Caki2 (cell line): ENCODE measurements at regions not wholly inside any gene's neighbourhood (a gene's known extent, or its start where the extent isn't known, plus 50 kb on each side); places are given as distances from the start of the nearest gene placed in this dataset.

Source experiments
- DNase-seq: peaks from one replicate; pipeline ENCODE4 v3.0.0-alpha.2; 2015; ENCODE audit warnings: low read depth
- in situ Hi-C: cut with HindIII; loops from 2 replicates; pipeline ENCODE4 v1.10.0; 2016; ENCODE audit warnings: low sequenced_read_pairs, low pct_unique_long_range_greater_than_20kb, mixed read lengths

DNA sequence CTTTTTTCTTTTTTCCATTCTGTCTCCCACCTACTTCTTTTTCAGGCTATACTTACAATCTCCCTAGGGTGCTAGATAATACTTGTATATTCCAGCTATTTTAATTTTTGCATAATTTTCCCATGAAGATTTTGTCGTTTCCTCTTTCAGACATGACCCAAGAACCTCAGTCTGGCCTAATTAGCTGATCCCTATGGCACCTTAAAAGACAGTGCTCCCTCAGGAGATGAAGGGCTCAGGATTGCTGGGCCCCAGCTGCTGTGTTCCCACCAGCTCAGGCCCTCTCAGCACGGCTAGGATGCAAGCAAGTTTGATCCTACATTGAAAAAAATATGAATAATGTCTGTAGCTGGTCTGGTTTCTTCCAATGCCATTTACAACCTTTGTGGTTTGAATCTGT is 55.0 kb upstream of the RGS5 start:
- in situ Hi-C loops: no loop called here
- DNase-seq: no peak

DNA sequence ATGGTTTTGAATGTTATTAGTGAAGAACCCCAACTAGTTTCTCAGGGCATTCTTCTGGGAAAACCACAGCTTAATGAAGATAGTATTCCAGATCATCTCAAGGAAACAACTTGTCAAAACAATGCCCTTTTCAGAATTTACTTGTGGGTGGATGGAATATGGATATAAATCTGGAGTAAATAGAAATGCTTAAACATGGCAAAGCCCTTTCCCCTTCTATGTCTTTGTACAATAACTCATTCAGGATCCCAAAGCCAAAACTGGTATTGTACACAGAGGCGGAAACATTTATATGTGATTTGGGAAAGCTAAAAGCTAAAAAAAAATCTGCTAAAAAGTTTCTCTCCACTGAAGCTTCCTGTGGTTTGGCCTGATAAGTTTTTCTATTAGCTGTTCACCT is 55.5 kb upstream of the RGS5 start:
- in situ Hi-C loops: no loop called here

DNA sequence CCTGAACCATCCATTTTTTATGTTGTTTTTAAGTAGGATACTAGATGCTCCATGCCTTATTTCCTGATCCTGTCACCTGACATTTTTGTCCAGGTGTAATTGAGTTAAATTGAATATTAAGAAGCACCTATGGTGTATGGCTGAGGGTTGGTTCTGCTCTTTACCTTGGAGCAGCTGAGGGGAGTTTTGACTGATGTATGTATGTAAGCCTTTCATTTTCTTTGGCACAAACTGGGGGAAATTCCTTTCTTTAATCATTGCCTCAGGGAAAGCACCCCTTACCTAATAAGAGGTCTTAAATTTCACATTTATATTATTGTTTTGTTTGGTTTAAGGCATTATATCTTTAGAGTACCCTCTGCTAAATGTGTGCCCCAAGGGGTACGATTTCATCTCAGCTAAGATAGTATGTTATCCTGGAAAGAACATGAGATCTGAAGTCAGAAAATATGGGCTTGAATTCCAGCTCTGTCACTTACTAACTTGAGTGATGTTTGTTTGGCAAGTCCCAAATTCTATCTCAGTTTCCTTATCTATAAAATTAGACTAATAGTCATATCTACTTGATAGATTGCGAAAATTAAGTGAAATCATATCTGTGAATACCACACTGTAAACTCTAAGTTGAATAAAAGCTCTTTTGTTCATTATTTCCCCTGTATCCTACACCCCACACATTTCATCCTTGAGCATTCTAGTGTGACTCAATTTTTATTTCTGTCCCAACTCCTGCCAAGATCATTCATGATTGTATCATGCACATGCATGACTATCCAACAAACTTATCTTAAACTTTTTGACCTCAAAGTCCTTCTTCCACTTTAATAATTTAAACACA is 57.7 kb upstream of the NUF2 start:
- peak; percentile 27 for DNase-seq
- in situ Hi-C loops: no loop called here

More for the DNA sequence above, 55.5 kb upstream of the RGS5 start:
- DNase-seq: no peak

DNA sequence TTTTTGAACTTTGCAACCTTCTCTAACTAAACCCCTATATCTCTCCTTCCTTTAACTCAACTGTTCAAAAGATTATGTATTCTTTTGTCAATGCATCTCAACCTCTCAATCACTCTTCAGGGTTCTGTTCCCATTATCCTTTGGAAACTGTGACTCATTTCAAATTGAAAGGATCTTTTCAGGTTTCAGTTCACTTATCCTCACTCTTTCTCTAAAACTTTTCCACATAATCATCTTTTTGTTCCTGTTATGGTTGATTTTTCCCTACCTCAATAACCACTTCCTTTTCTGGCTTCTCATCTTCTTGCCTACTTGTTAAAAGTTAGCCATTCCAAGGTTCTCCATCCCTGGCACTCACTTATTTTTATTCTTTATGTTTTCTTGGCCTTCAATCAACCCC is 56.2 kb upstream of the NUF2 start:
- in situ Hi-C loops: no loop called here
- no peak for DNase-seq

DNA sequence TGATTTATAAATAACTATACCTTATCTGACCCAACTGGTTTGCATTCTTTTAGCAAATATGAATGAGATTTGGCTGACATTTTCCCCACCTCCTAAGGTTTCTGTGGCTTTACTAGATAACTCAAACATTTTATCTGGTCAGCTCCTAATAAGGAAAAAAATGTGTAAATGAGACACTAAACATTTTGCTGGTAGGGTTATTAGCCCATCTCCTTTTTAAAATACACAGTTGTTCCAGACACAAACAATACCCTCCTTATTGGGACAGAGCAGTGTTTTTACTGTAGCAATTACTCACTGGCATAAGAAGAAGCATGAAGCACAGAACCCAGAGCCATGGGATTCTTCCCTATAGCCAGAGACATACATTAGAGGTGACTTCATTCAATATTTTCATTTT is 53.8 kb upstream of the NUF2 start:
- in situ Hi-C loops: no loop called here

DNA sequence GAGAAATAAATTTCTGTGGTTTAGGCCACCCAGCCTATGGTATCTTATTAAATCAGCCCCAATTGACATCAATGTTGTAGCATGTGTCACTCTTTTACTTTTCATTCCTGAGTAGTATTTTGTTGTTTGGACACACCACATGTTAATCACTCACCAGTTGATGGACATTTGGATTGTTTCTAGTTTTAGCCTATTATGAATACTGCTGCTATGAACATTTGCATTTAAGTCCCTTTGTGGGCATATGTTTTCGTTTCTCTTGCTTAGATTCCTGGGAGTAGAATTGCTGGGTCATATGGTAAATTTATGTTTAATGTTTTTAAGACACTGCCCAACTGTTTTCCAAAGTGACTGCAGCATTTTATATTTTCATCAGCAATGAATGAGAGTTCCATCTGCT is 50.2 kb upstream of the NUF2 start:
- in situ Hi-C loops: no loop called here
- DNase-seq: no peak

More for the DNA sequence above, 53.8 kb upstream of the NUF2 start:
- DNase-seq: no peak
